ENCODE measurements at regions not wholly inside any gene's neighbourhood (a gene's known extent, or its start where the extent isn't known, plus 50 kb on each side); places are given as distances from the start of the nearest gene placed in this dataset.

DNA sequence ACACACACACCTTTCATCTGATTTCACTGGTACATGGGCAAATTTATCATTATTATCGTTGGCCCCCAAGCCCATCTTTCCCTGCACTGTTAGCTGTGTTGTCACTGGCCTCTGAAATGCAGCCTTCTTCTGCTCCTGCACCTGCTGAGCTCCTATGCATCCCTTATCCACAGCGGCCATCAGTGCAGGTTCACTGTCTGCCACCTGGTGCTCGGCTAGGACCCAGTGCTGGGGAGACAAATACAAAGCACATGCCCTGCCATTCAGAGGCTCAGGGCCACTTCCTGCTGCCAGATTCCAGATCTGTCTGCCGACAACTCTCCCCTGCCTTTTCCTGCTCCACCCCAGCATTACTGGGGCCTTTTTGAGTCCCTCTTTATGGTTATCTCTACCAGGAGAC is 1205.4 kb downstream of the TBC1D22A start:
- no peak overlapping the region for H3K4me3 ChIP-seq
- H3K4me1 ChIP-seq (ENCODE audit: insufficient read depth): no peaks in the 10 kb centered on the region
- no peak overlapping the region for H3K27ac ChIP-seq
- H3K36me3 ChIP-seq: no peaks in the 10 kb centered on the region
- no peaks in the 10 kb centered on the region for H3K27me3 ChIP-seq
- no peaks in the 10 kb centered on the region for H3K9me3 ChIP-seq
- 68 to 80% (median 79%) methylated on average over 4 of the region's 4 CpGs for WGBS, 3 donors
- TF ChIP-seq POLR2A (IDR thresholded peaks at IDR 0.05): no peak
- TF ChIP-seq EP300 (IDR thresholded peaks at IDR 0.05): no peak
- TF ChIP-seq, protein P1, sequence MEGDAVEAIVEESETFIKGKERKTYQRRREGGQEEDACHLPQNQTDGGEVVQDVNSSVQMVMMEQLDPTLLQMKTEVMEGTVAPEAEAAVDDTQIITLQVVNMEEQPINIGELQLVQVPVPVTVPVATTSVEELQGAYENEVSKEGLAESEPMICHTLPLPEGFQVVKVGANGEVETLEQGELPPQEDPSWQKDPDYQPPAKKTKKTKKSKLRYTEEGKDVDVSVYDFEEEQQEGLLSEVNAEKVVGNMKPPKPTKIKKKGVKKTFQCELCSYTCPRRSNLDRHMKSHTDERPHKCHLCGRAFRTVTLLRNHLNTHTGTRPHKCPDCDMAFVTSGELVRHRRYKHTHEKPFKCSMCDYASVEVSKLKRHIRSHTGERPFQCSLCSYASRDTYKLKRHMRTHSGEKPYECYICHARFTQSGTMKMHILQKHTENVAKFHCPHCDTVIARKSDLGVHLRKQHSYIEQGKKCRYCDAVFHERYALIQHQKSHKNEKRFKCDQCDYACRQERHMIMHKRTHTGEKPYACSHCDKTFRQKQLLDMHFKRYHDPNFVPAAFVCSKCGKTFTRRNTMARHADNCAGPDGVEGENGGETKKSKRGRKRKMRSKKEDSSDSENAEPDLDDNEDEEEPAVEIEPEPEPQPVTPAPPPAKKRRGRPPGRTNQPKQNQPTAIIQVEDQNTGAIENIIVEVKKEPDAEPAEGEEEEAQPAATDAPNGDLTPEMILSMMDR (IDR thresholded peaks at IDR 0.05): no peak
- no peak for DNase-seq
- intact Hi-C loops (cut with DNase I): no loop called here

DNA sequence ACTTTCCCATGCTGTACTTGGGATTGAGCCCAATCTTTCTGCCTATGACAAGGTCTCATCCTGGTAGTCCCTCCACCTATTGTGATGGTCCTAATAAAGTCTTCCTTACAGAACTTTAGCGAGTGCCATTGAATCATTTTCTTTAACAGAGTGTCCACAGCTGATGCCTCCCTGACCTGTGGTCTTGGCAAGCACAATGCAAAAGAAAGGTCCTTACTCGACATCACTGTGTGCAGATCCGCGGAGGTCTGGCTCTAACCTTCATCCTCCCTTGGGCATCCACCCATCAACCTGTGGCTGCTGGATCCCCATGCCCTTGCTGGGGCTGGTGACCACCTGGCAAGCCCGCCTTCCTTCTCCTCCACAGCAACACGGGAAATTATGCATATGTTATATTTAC is 1203.9 kb downstream of the TBC1D22A start:
- intact Hi-C loops (cut with DNase I): no loop called here
- Histone ChIP-seq H3K4me3 (no peak overlapping the region), H3K9me3 (no peaks in the 10 kb centered on the region), H3K4me1 (ENCODE audit: insufficient read depth) (no peaks in the 10 kb centered on the region), H3K27me3 (no peaks in the 10 kb centered on the region), H3K27ac (no peak overlapping the region), H3K36me3 (no peaks in the 10 kb centered on the region)
- no peak for DNase-seq
- TF ChIP-seq EP300 (IDR thresholded peaks at IDR 0.05) (no peak), POLR2A (IDR thresholded peaks at IDR 0.05) (no peak)
- TF ChIP-seq, protein P1 (IDR thresholded peaks at IDR 0.05): no peak
- WGBS, 3 donors: 81 to 88% (median 85%) methylated on average over 6 of the region's 6 CpGs

DNA sequence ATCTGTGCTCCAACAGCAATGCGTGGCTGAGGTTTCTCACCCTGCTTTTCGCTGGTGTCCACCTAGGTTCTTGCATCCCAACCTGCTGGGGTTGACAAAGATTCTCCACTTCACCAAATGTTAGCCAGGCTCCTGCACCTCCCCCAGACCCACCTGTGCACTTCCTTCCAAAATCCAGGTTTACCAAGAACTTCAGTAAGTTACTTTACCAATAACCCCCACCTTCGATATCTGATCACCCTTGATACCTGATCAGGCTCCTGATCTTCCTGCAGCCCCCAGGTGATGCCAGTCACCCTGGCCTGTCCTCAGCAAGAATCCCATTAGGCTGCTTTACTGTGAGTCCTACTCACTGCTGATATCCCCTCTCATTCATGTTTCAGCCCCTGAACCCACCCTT is 1203.4 kb downstream of the TBC1D22A start:
- 95 to 99% (median 98%) methylated on average over 3 of the region's 3 CpGs for WGBS, 3 donors
- no peak for TF ChIP-seq POLR2A (IDR thresholded peaks at IDR 0.05)
- no peak for TF ChIP-seq EP300 (IDR thresholded peaks at IDR 0.05)
- TF ChIP-seq, protein P1 (IDR thresholded peaks at IDR 0.05): no peak
- intact Hi-C loops (cut with DNase I): no loop called here

DNA sequence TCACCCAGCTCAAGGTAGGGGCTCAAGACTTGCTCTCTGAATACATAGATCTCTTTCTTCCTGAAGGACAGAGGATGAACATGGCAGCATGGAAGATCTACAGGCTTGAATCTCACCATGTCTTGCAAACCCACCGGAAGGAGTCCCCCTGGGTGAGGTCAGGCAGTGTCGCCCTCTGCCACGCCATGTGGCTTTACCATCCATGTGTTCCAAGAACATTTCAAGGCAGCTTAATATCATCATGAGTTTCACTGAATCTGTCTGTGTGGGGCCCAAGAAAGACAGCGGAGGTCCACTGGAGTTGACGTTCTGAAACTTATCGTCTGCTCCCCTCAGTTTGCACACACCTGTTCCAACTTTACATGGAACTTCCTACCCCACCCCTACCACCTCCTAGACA is 1202.6 kb downstream of the TBC1D22A start:
- Histone ChIP-seq H3K4me1 (ENCODE audit: insufficient read depth) (no peaks in the 10 kb centered on the region), H3K9me3 (no peaks in the 10 kb centered on the region), H3K36me3 (no peaks in the 10 kb centered on the region), H3K27ac (no peak overlapping the region), H3K4me3 (no peak overlapping the region), H3K27me3 (no peaks in the 10 kb centered on the region)
- intact Hi-C loops (cut with DNase I): no loop called here
- TF ChIP-seq POLR2A (IDR thresholded peaks at IDR 0.05) (no peak), EP300 (IDR thresholded peaks at IDR 0.05) (no peak)
- TF ChIP-seq, protein P1 (IDR thresholded peaks at IDR 0.05): no peak
- WGBS, 3 donors: 93 to 94% (median 94%) methylated on average over 6 of the region's 6 CpGs
- DNase-seq: no peak

More for the DNA sequence above, 1203.4 kb downstream of the TBC1D22A start:
- H3K4me1 ChIP-seq (ENCODE audit: insufficient read depth): no peaks in the 10 kb centered on the region
- H3K36me3 ChIP-seq: no peaks in the 10 kb centered on the region
- no peaks in the 10 kb centered on the region for H3K9me3 ChIP-seq
- H3K27ac ChIP-seq: no peak overlapping the region
- H3K4me3 ChIP-seq: no peak overlapping the region
- DNase-seq: no peak
- no peaks in the 10 kb centered on the region for H3K27me3 ChIP-seq

DNA sequence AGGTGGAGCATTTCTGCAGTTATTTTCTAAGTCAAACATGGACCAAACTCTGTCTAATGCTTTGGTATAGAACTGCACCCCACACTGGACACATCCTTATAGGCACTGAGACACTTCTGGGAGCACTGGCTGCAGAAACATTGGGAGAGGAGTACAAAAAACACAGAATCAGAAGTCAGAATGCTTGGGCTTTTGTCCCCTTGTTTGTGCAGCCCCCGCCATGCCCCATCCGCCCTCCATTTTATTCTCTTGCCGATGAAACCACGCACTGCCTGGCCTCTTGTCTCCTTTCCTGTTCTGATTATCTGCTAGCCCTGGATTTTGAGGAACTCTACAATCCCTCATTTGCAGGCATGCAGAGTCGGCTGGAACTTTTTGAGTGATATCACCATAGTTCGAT is 1201.2 kb downstream of the TBC1D22A start:
- intact Hi-C loops (cut with DNase I): no loop called here
- DNase-seq: no peak
- 84 to 87% (median 85%) methylated on average over 6 of the region's 6 CpGs for WGBS, 3 donors

More for the DNA sequence above, 1201.2 kb downstream of the TBC1D22A start:
- H3K4me1 ChIP-seq (ENCODE audit: insufficient read depth): no peaks in the 10 kb centered on the region
- no peak overlapping the region for H3K4me3 ChIP-seq
- no peak for TF ChIP-seq POLR2A (IDR thresholded peaks at IDR 0.05)
- no peak for TF ChIP-seq EP300 (IDR thresholded peaks at IDR 0.05)
- TF ChIP-seq, protein P1 (IDR thresholded peaks at IDR 0.05): no peak
- H3K27ac ChIP-seq: no peak overlapping the region
- no peaks in the 10 kb centered on the region for H3K27me3 ChIP-seq
- no peaks in the 10 kb centered on the region for H3K36me3 ChIP-seq
- H3K9me3 ChIP-seq: no peaks in the 10 kb centered on the region
